ENCODE measurements at regions not wholly inside any gene's neighbourhood (a gene's known extent, or its start where the extent isn't known, plus 50 kb on each side); places are given as distances from the start of the nearest gene placed in this dataset.

DNA sequence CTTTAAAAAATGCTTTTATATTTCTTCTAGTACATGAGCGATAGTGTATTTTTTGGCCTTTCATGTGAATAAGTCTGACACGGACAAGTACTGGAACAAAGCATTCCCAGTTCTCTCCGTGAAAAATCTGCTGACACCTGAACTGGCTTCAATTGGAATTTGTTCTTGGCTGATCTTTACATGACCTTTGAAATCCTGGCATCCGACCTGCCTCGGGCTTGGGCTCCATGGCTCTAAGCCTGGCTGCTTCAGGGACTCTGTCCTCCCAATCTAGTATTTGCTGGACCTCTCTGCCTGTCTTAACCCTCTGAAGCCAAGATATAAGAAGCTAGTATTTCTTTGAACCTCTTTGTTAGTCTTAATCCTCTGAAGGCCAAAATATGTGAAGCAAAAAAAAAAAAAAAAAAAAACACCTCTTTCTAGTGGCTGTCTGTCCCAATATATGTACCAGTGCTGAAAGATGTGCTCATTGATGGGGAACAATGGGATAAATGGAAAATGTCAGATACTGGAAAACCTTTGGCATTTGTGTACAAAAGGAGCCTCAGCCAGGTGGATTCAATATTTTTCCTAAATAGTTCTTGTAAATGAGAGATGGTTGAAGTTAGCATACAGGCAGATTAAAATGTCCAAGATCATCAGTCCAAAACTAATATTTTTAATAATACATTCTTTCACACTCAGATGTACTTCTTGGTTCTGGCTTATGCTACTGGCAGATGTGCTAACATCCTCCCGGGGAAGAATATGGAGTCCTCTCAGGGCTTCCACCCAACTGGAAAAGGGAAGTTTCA is 470.6 kb downstream of the TUSC1 start:
- H3K9me3 ChIP-seq (ENCODE audit: low read length) = no peaks in the 10 kb centered on the region
- no peaks in the 10 kb centered on the region for H3K27me3 ChIP-seq (ENCODE audit: low read length)
- no peaks in the 10 kb centered on the region for H3K9me2 ChIP-seq (replicated peaks; ENCODE audit: low read length)
- CTCF ChIA-PET = no interaction called here
- no peak overlapping the region for H3K9ac ChIP-seq (ENCODE audit: low read length)
- no peak overlapping the region for H3K27ac ChIP-seq (ENCODE audit: low read length)
- H3K4me1 ChIP-seq (ENCODE audit: insufficient read depth, low read length) = no peaks in the 10 kb centered on the region
- POLR2A ChIA-PET (ENCODE audit: unreplicated experiment) = no interaction called here
- ATAC-seq (no peak), DNase-seq (no peak)
- H4K20me1 ChIP-seq (ENCODE audit: low read length) = no peaks in the 10 kb centered on the region
- TF ChIP-seq EZH2phosphoT487 (IDR thresholded peaks at IDR 0.05; ENCODE audit: borderline replicate concordance, low read length) = no peak
- TF ChIP-seq, protein P1, sequence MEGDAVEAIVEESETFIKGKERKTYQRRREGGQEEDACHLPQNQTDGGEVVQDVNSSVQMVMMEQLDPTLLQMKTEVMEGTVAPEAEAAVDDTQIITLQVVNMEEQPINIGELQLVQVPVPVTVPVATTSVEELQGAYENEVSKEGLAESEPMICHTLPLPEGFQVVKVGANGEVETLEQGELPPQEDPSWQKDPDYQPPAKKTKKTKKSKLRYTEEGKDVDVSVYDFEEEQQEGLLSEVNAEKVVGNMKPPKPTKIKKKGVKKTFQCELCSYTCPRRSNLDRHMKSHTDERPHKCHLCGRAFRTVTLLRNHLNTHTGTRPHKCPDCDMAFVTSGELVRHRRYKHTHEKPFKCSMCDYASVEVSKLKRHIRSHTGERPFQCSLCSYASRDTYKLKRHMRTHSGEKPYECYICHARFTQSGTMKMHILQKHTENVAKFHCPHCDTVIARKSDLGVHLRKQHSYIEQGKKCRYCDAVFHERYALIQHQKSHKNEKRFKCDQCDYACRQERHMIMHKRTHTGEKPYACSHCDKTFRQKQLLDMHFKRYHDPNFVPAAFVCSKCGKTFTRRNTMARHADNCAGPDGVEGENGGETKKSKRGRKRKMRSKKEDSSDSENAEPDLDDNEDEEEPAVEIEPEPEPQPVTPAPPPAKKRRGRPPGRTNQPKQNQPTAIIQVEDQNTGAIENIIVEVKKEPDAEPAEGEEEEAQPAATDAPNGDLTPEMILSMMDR (conservative IDR thresholded peaks at IDR 0.05; ENCODE audit: low read depth, low read length) = no peak
- TF ChIP-seq EZH2 (IDR thresholded peaks at IDR 0.05; ENCODE audit: low read length, unreplicated experiment) = no peak
- H3K36me3 ChIP-seq (ENCODE audit: low read depth, low read length) = no peaks in the 10 kb centered on the region
- no peaks in the 10 kb centered on the region for H3K79me2 ChIP-seq (ENCODE audit: low read length)
- no peaks in the 10 kb centered on the region for H3F3A ChIP-seq (ENCODE audit: low read length, unreplicated experiment)
- H2AFZ ChIP-seq (ENCODE audit: low read length) = no peak overlapping the region
- H3K4me3 ChIP-seq (ENCODE audit: low read length) = no peak overlapping the region
- no peak overlapping the region for H3K4me2 ChIP-seq (ENCODE audit: low read length)
- intact Hi-C loops (cut with micrococcal nuclease) = no loop called here
- no TSS peak for BruUV-seq (replicated peaks)

DNA sequence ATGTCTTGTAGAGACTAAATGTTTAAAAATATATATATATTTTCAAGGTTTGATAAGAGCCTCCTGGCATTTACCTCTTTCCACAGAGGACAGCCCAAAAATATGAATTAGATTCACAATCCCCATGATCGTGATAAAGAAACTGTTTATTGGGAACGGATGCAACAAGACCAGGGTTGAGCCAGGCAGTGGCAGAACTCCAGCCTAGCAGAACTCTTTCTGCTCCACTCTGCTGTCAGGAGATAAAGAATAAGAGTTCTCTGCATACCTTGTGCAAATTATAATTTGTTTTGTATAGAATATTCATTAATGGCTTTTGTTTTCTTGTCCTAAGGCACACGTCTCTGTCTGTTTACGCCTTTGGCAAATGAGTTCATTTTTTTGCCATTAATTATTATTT is 472.2 kb downstream of the TUSC1 start:
- ChIA-PET POLR2A (ENCODE audit: unreplicated experiment) (no interaction called here), CTCF (no interaction called here)

DNA sequence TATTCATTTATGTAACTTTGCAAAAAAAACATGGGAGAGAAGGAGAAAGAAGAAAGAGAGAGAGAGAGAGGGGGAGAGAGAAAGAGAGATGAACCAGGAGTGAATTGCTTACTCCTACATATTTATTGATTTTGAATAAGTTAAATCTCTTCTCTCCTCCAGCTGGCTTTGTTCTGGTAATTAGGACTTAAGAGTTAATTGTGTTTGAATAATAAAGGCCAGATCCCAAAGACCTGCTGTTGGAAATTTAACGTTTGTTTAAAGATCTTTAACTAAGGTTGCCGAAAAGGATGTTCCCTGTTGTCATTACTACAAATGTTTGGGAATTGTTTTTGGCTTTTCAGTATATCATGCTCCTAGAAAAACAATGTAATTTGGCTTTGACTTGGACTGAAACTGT is 473.0 kb downstream of the TUSC1 start:
- Histone ChIP-seq H3K4me1 (ENCODE audit: insufficient read depth, low read length) (no peaks in the 10 kb centered on the region), H3F3A (ENCODE audit: low read length, unreplicated experiment) (no peaks in the 10 kb centered on the region), H4K20me1 (ENCODE audit: low read length) (no peaks in the 10 kb centered on the region), H2AFZ (ENCODE audit: low read length) (no peak overlapping the region), H3K27ac (ENCODE audit: low read length) (no peak overlapping the region), H3K9me3 (ENCODE audit: low read length) (no peaks in the 10 kb centered on the region), H3K9me2 (replicated peaks; ENCODE audit: low read length) (no peaks in the 10 kb centered on the region), H3K9ac (ENCODE audit: low read length) (no peak overlapping the region), H3K36me3 (ENCODE audit: low read depth, low read length) (no peaks in the 10 kb centered on the region), H3K4me2 (ENCODE audit: low read length) (no peak overlapping the region), H3K27me3 (ENCODE audit: low read length) (no peaks in the 10 kb centered on the region), H3K79me2 (ENCODE audit: low read length) (no peaks in the 10 kb centered on the region), H3K4me3 (ENCODE audit: low read length) (no peak overlapping the region)
- intact Hi-C loops (cut with micrococcal nuclease) = no loop called here
- ATAC-seq = no peak
- POLR2A ChIA-PET (ENCODE audit: unreplicated experiment) = no interaction called here
- no TSS peak for BruUV-seq (replicated peaks)
- no peak for DNase-seq
- TF ChIP-seq EZH2 (IDR thresholded peaks at IDR 0.05; ENCODE audit: low read length, unreplicated experiment) = no peak
- TF ChIP-seq, protein P1 (conservative IDR thresholded peaks at IDR 0.05; ENCODE audit: low read depth, low read length) = no peak
- TF ChIP-seq EZH2phosphoT487 (IDR thresholded peaks at IDR 0.05; ENCODE audit: borderline replicate concordance, low read length) = no peak
- CTCF ChIA-PET = no interaction called here

More for the DNA sequence above, 472.2 kb downstream of the TUSC1 start:
- intact Hi-C loops (cut with micrococcal nuclease) = no loop called here
- TF ChIP-seq, protein P1 (conservative IDR thresholded peaks at IDR 0.05; ENCODE audit: low read depth, low read length) = no peak
- TF ChIP-seq EZH2 (IDR thresholded peaks at IDR 0.05; ENCODE audit: low read length, unreplicated experiment) = no peak
- no peak for TF ChIP-seq EZH2phosphoT487 (IDR thresholded peaks at IDR 0.05; ENCODE audit: borderline replicate concordance, low read length)
- H3K4me2 ChIP-seq (ENCODE audit: low read length) = no peak overlapping the region
- H3K9ac ChIP-seq (ENCODE audit: low read length) = no peak overlapping the region
- BruUV-seq (replicated peaks) = no TSS peak
- no peaks in the 10 kb centered on the region for H3K36me3 ChIP-seq (ENCODE audit: low read depth, low read length)
- H3K4me1 ChIP-seq (ENCODE audit: insufficient read depth, low read length) = no peaks in the 10 kb centered on the region
- no peaks in the 10 kb centered on the region for H3K9me3 ChIP-seq (ENCODE audit: low read length)
- ATAC-seq = no peak
- no peaks in the 10 kb centered on the region for H3K9me2 ChIP-seq (replicated peaks; ENCODE audit: low read length)
- H3K27ac ChIP-seq (ENCODE audit: low read length) = no peak overlapping the region
- no peak for DNase-seq
- no peak overlapping the region for H3K4me3 ChIP-seq (ENCODE audit: low read length)
- no peaks in the 10 kb centered on the region for H3F3A ChIP-seq (ENCODE audit: low read length, unreplicated experiment)
- no peaks in the 10 kb centered on the region for H3K79me2 ChIP-seq (ENCODE audit: low read length)
- H2AFZ ChIP-seq (ENCODE audit: low read length) = no peak overlapping the region
- no peaks in the 10 kb centered on the region for H3K27me3 ChIP-seq (ENCODE audit: low read length)
- no peaks in the 10 kb centered on the region for H4K20me1 ChIP-seq (ENCODE audit: low read length)

Data from PC-3 (cell line).